NCI-H187 treated with DMSO at 0.1 percent for 48 hours (cell line): ENCODE measurements at regions not wholly inside any gene's neighbourhood (a gene's known extent, or its start where the extent isn't known, plus 50 kb on each side); places are given as distances from the start of the nearest gene placed in this dataset.

ENCODE experiments used
- DNase-seq: peaks from one replicate; lab custom pipeline; 2025; lab: John Stamatoyannopoulos, UW

- no peak for DNase-seq
Observed at GRCh38 chr2:14684516-14684915, 52.0 kb downstream of the LRATD1 start.

GRCh38 chr2:14690926-14691325 lies 58.4 kb downstream of the LRATD1 start:
- no peak for DNase-seq

- no peak for DNase-seq
Observed at GRCh38 chr2:14693874-14694273, 61.4 kb downstream of the LRATD1 start.

- no peak for DNase-seq
Observed at GRCh38 chr2:14700753-14701152, 68.2 kb downstream of the LRATD1 start.

GRCh38 chr2:14702258-14702657 lies 69.7 kb downstream of the LRATD1 start:
- DNase-seq, result no peak

- no peak for DNase-seq
Observed at GRCh38 chr2:14706201-14706600, 73.7 kb downstream of the LRATD1 start.

GRCh38 chr2:14712111-14712510 lies 79.6 kb downstream of the LRATD1 start:
- DNase-seq, result no peak

- DNase-seq, result no peak
Observed at GRCh38 chr2:14713248-14713647, 80.7 kb downstream of the LRATD1 start.

- DNase-seq, result no peak
Observed at GRCh38 chr2:14715600-14715999, 83.1 kb downstream of the LRATD1 start.

GRCh38 chr2:14716319-14716718 lies 83.8 kb downstream of the LRATD1 start:
- DNase-seq, result no peak

- DNase-seq, result no peak
Observed at GRCh38 chr2:14717131-14717530, 84.6 kb downstream of the LRATD1 start.

GRCh38 chr2:14720319-14720718 lies 87.8 kb downstream of the LRATD1 start:
- no peak for DNase-seq

- no peak for DNase-seq
Observed at GRCh38 chr2:14720739-14721138, 88.2 kb downstream of the LRATD1 start.

- no peak for DNase-seq
Observed at GRCh38 chr2:14722904-14723570, 90.5 kb downstream of the LRATD1 start.

- DNase-seq, result no peak
Observed at GRCh38 chr2:14723684-14724083, 91.2 kb downstream of the LRATD1 start.

- no peak for DNase-seq
Observed at GRCh38 chr2:14735696-14736095, 103.2 kb downstream of the LRATD1 start.

GRCh38 chr2:14737201-14737600 lies 104.7 kb downstream of the LRATD1 start:
- DNase-seq, result no peak

GRCh38 chr2:14743861-14744260 lies 111.3 kb downstream of the LRATD1 start:
- DNase-seq, result no peak

- DNase-seq, result no peak
Observed at GRCh38 chr2:14745288-14746076, 113.0 kb downstream of the LRATD1 start.

- no peak for DNase-seq
Observed at GRCh38 chr2:14746133-14746532, 113.6 kb downstream of the LRATD1 start.

GRCh38 chr2:14747447-14747846 lies 114.9 kb downstream of the LRATD1 start:
- DNase-seq, result no peak

- DNase-seq, result no peak
Observed at GRCh38 chr2:14749884-14750283, 117.4 kb downstream of the LRATD1 start.

- no peak for DNase-seq
Observed at GRCh38 chr2:14750433-14750832, 117.9 kb downstream of the LRATD1 start.

- no peak for DNase-seq
Observed at GRCh38 chr2:14751581-14751980, 119.1 kb downstream of the LRATD1 start.
